ENCODE measurements at regions not wholly inside any gene's neighbourhood (a gene's known extent, or its start where the extent isn't known, plus 50 kb on each side); places are given as distances from the start of the nearest gene placed in this dataset.

- DNase-seq (ENCODE audit: low read depth, low spot score): no peak
- H3K4me3 ChIP-seq (ENCODE audit: low read depth, low read length): no peak overlapping the region
- in situ Hi-C loops (cut with HindIII; ENCODE audit: low sequenced_read_pairs): no loop called here
- TF ChIP-seq CTCF (IDR thresholded peaks at IDR 0.05; ENCODE audit: low read depth, low read length): no peak
These were observed 387.8 kb downstream of the DCAF12L2 start for GRCh38 chrX:125778261-125778660.

GRCh38 chrX:125782184-125782583, 383.9 kb downstream of the DCAF12L2 start:
- in situ Hi-C loops (cut with HindIII; ENCODE audit: low sequenced_read_pairs): no loop called here
- no peak for DNase-seq (ENCODE audit: low read depth, low spot score)
- no peak for TF ChIP-seq CTCF (IDR thresholded peaks at IDR 0.05; ENCODE audit: low read depth, low read length)
- H3K4me3 ChIP-seq (ENCODE audit: low read depth, low read length): no peak overlapping the region

GRCh38 chrX:125786316-125786715, 379.8 kb downstream of the DCAF12L2 start:
- in situ Hi-C loops (cut with HindIII; ENCODE audit: low sequenced_read_pairs): no loop called here
- no peak for TF ChIP-seq CTCF (IDR thresholded peaks at IDR 0.05; ENCODE audit: low read depth, low read length)
- no peak overlapping the region for H3K4me3 ChIP-seq (ENCODE audit: low read depth, low read length)
- DNase-seq (ENCODE audit: low read depth, low spot score): peak; percentile 48

DNA sequence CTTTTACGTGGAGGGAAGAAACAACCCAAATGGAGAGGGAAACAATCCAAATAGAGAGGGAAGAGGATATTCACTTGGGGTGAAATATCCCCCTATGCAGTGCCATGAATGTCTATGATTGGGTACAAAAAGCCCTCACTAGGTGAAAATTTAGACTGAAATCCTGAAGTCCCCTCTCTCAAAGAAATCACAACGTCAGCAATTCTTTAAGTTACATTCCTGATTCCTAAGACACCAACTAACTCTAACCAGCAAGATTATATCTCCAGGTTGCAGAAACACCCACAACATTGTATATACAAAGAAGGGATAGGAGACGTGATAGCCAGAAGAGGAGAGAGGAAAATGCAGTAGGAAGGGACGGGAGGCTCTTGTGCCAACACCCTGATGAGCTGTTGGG, 374.3 kb downstream of the DCAF12L2 start:
- in situ Hi-C loops (cut with HindIII; ENCODE audit: low sequenced_read_pairs): no loop called here
- TF ChIP-seq CTCF (IDR thresholded peaks at IDR 0.05; ENCODE audit: low read depth, low read length): no peak
- H3K4me3 ChIP-seq (ENCODE audit: low read depth, low read length): no peak overlapping the region
- no peak for DNase-seq (ENCODE audit: low read depth, low spot score)

DNA sequence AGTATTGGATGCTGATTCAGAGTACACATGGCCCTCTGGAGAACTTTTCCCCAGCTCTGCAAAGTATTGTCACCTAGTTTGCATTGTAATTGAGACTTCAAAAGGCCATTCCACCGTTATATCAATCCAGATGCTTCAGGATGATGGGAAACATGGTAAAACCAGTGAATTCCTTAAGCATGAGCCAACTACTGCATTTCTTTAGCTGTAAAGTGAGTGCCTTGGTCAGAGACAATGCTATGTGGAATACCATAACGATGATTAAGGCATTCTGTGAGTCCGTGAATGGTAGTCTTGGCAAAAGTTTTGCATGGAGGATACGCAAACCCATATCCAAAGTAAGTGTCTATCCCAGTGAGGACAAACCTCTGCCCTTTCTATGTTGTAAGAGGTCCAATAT, 355.2 kb downstream of the DCAF12L2 start:
- no peak for TF ChIP-seq CTCF (IDR thresholded peaks at IDR 0.05; ENCODE audit: low read depth, low read length)
- DNase-seq (ENCODE audit: low read depth, low spot score): peak; percentile 28
- no peak overlapping the region for H3K4me3 ChIP-seq (ENCODE audit: low read depth, low read length)
- in situ Hi-C loops (cut with HindIII; ENCODE audit: low sequenced_read_pairs): no loop called here

GRCh38 chrX:125826080-125826479, 340.0 kb downstream of the DCAF12L2 start:
- in situ Hi-C loops (cut with HindIII; ENCODE audit: low sequenced_read_pairs): no loop called here
- no peak for DNase-seq (ENCODE audit: low read depth, low spot score)
- TF ChIP-seq CTCF (IDR thresholded peaks at IDR 0.05; ENCODE audit: low read depth, low read length): no peak
- no peak overlapping the region for H3K4me3 ChIP-seq (ENCODE audit: low read depth, low read length)
